ENCODE measurements at regions not wholly inside any gene's neighbourhood (a gene's known extent, or its start where the extent isn't known, plus 50 kb on each side); places are given as distances from the start of the nearest gene placed in this dataset.

GRCh38 chr12:75823475-75823874 lies 208.1 kb downstream of the PHLDA1 start:
- TF ChIP-seq POLR2AphosphoS5 (IDR thresholded peaks at IDR 0.05) = no peak
- TF ChIP-seq CTCF (IDR thresholded peaks at IDR 0.05) = no peak

Data from prostate gland (tissue), 2 donors.